PC-9 (cell line): ENCODE measurements at regions not wholly inside any gene's neighbourhood (a gene's known extent, or its start where the extent isn't known, plus 50 kb on each side); places are given as distances from the start of the nearest gene placed in this dataset.

ENCODE experiments used
- EZH2 ChIP-seq: fragments of 200-600 bp; sonication (generic); IDR thresholded peaks from 2 replicates; pipeline ENCODE4 v1.8.0; 2017; ENCODE audit warnings: antibody characterized with exemption, low read depth
- TF ChIP-seq, protein P1 (sequence below): fragments of 200-600 bp; sonication (generic); conservative IDR thresholded peaks from 2 replicates; pipeline ENCODE4 v1.6.1; 2017; ENCODE audit warnings: mixed run types, antibody characterized with exemption, mild to moderate bottlenecking, moderate library complexity

DNA sequence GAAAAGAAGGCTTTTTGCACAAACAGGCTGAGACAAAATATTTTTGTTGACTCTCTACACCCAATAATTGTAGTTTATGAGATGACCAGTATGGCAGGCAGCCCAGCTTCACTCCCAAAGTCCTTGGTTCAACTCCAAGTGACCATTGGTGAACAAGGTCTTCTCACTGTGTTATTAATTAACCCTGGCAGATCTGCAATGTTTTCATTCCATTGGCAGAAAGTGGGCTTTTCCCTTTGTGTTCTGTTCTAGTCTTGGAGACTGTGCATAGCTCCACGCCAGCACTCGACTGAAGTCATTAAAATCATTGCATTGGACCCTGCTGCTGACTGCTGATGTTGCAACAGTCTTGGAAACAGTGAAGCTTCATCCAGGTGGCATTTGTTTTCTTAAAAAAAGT, 277.3 kb upstream of the HAND2 start:
- TF ChIP-seq, protein P1, sequence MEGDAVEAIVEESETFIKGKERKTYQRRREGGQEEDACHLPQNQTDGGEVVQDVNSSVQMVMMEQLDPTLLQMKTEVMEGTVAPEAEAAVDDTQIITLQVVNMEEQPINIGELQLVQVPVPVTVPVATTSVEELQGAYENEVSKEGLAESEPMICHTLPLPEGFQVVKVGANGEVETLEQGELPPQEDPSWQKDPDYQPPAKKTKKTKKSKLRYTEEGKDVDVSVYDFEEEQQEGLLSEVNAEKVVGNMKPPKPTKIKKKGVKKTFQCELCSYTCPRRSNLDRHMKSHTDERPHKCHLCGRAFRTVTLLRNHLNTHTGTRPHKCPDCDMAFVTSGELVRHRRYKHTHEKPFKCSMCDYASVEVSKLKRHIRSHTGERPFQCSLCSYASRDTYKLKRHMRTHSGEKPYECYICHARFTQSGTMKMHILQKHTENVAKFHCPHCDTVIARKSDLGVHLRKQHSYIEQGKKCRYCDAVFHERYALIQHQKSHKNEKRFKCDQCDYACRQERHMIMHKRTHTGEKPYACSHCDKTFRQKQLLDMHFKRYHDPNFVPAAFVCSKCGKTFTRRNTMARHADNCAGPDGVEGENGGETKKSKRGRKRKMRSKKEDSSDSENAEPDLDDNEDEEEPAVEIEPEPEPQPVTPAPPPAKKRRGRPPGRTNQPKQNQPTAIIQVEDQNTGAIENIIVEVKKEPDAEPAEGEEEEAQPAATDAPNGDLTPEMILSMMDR: no peak
- no peak for TF ChIP-seq EZH2
